Neural crest cell (in vitro differentiated cells): ENCODE measurements at regions not wholly inside any gene's neighbourhood (a gene's known extent, or its start where the extent isn't known, plus 50 kb on each side); places are given as distances from the start of the nearest gene placed in this dataset.

ENCODE experiments used
- DNase-seq: peaks from one replicate; pipeline ENCODE4 v3.0.0; 2021; ENCODE audit warnings: low read depth, mixed read lengths, low spot score
- H3K27ac Mint-ChIP-seq: one replicate; pipeline ENCODE4 v1.8.0; 2021; ENCODE audit warnings: mild to moderate bottlenecking, mixed read lengths; ENCODE audit not compliant: unreplicated experiment
- H3K27me3 Mint-ChIP-seq: 2 replicates; pipeline ENCODE4 v1.8.0; 2021; ENCODE audit warnings: low read depth, mild to moderate bottlenecking, mixed read lengths
- H3K36me3 Mint-ChIP-seq: 2 replicates; pipeline ENCODE4 v1.8.0; 2021; ENCODE audit warnings: low read depth, mild to moderate bottlenecking, mixed read lengths
- H3K4me1 Mint-ChIP-seq: 2 replicates; pipeline ENCODE4 v1.8.0; 2021; ENCODE audit warnings: mixed read lengths
- H3K4me3 Mint-ChIP-seq: one replicate; pipeline ENCODE4 v1.8.0; 2021; ENCODE audit warnings: mild to moderate bottlenecking, mixed read lengths
- H3K9me3 Mint-ChIP-seq: 2 replicates; pipeline ENCODE4 v1.8.0; 2021; ENCODE audit warnings: mixed read lengths
- TF ChIP-seq, protein P1 (sequence below): fragments of 200-600 bp; sonication (generic); conservative IDR thresholded peaks from 2 replicates; pipeline ENCODE4 v1.5.0; 2021; ENCODE audit warnings: antibody characterized with exemption, mild to moderate bottlenecking

DNA sequence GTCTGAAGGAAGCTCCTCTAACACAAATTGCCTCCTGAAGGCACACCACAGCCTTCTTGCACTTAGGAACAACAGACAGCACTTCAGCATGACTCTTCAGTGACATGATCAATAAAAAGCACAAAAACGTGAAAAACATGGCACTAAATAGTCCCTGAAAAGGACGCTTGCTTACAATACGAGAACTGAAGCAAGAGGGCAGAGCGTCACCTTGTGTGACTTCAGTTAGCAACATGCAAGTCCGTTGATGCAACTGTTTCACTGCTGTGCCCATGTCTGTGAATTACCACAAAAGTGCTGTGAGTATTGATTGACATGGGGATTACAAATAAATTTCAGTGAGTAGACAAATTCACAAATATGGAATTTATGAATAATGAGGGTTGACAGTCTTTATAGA, 219.9 kb upstream of the GAS1 start:
- no peak for DNase-seq
- H3K4me3 Mint-ChIP-seq = no peak overlapping the region
- H3K36me3 Mint-ChIP-seq = no peaks in the 10 kb centered on the region
- TF ChIP-seq, protein P1, sequence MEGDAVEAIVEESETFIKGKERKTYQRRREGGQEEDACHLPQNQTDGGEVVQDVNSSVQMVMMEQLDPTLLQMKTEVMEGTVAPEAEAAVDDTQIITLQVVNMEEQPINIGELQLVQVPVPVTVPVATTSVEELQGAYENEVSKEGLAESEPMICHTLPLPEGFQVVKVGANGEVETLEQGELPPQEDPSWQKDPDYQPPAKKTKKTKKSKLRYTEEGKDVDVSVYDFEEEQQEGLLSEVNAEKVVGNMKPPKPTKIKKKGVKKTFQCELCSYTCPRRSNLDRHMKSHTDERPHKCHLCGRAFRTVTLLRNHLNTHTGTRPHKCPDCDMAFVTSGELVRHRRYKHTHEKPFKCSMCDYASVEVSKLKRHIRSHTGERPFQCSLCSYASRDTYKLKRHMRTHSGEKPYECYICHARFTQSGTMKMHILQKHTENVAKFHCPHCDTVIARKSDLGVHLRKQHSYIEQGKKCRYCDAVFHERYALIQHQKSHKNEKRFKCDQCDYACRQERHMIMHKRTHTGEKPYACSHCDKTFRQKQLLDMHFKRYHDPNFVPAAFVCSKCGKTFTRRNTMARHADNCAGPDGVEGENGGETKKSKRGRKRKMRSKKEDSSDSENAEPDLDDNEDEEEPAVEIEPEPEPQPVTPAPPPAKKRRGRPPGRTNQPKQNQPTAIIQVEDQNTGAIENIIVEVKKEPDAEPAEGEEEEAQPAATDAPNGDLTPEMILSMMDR = no peak
- H3K27me3 Mint-ChIP-seq = no peaks in the 10 kb centered on the region
- H3K27ac Mint-ChIP-seq = no peak overlapping the region
- peaks cover 8% of the 10 kb centered on the region for H3K9me3 Mint-ChIP-seq
- no peaks in the 10 kb centered on the region for H3K4me1 Mint-ChIP-seq

DNA sequence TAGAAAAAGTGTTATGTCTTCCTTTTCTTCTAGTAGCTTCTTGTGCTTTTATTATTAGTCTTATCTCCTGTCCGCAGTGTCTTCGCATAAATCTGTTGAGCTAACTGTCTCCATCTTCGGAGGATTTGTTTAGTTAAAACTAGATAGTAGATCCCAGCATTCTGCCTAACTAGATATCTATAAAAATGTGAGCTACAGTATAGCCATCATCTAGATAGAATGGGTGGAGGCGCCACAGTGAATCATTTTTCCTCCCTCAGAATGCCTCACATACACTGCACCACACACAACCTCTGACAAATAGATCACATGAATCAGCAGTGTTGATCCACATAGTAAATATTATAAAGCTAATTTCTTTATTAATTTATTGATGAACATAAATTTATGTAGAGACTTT, 220.3 kb upstream of the GAS1 start:
- DNase-seq = no peak
- H3K9me3 Mint-ChIP-seq = peaks cover 8% of the 10 kb centered on the region
- H3K36me3 Mint-ChIP-seq = no peaks in the 10 kb centered on the region
- TF ChIP-seq, protein P1 = no peak
- H3K27ac Mint-ChIP-seq = no peak overlapping the region
- H3K4me3 Mint-ChIP-seq = no peak overlapping the region
- H3K27me3 Mint-ChIP-seq = no peaks in the 10 kb centered on the region
- H3K4me1 Mint-ChIP-seq = no peaks in the 10 kb centered on the region

DNA sequence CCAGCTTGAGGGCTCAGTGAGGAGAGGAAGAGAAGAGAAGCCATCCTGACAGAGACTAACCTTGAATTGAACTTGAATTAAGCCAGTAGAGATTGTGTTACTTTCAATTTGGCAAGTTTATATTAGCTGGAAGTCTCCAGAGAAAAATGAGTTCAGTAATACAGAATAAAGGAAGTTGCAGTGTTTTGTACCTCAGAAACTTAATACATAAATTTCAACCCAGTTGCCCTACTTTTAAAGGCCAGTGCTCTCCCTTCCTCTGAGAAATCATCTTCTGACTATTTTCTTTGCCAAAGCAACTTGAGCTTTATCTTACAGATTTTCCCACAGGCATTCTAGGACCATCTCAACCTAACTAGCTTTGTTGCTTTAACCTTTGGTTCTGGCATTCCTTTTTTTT, 231.0 kb upstream of the GAS1 start:
- no peaks in the 10 kb centered on the region for H3K27me3 Mint-ChIP-seq

DNA sequence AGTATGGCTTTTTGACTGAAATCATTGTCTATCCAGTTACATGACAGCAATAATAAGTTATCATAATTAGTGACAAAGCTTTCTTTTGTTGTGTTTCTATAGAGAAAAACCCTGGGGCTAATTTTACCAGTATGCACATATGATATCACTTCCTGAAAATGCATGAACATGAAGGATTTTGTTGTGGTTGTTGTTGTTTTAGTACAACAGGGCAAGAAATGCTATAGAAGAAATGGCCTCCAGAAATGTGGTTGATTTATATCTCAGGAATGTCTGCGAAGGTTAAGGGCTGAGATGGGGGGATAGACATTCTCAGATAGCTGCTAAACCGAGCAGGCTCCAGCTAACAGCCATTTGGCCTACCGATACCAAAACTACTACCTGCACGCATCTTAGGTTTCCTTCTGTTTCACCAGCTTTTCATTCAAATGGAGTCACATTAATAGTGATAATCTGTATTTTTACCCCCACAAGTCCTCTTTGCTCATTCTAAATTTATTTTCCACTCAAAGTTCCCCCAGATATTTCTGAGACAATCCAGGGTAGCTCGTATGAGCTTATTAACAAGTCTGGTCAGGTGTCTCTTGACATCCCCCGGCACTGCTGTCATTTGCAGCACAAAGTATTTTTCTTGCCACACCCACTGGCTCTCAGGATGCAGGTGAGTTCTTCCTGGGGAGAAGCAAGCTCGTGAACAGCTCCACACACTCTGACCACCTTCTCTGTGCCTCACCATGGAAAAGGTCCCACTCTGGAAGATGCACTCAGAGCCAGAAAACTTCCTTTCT, 232.4 kb upstream of the GAS1 start:
- Mint-ChIP-seq H3K4me3 (no peak overlapping the region), H3K9me3 (peaks cover 6% of the 10 kb centered on the region), H3K4me1 (peaks cover 14% of the 10 kb centered on the region), H3K27ac (no peak overlapping the region), H3K27me3 (no peaks in the 10 kb centered on the region), H3K36me3 (peaks cover 3% of the 10 kb centered on the region)
- no peak for DNase-seq
- TF ChIP-seq, protein P1 = no peak

More for the DNA sequence above, 231.0 kb upstream of the GAS1 start:
- Mint-ChIP-seq H3K36me3 (peaks cover 3% of the 10 kb centered on the region), H3K4me3 (no peak overlapping the region), H3K4me1 (peaks cover 14% of the 10 kb centered on the region), H3K9me3 (peaks cover 6% of the 10 kb centered on the region), H3K27ac (no peak overlapping the region)
- TF ChIP-seq, protein P1 = no peak
- DNase-seq = no peak

DNA sequence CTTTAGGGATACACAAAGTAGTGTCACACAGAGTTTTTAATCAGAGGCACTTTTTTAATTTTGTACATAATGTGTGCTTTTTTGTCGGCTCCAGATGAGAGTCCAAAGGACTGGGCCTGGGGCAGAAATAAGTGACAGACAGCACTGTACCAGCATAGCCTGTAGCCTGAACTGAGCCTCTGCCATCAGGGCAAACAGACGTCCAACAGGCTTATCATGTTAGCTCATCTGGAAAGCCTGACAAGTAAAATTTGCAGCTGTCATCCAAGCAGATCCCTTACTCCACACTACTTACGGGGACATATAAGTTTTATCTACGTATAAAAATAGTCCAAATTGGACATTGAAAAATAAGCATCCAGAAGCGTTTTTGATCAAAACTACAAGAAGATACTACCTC, 233.1 kb upstream of the GAS1 start:
- H3K4me3 Mint-ChIP-seq = no peak overlapping the region
- TF ChIP-seq, protein P1 = no peak
- H3K36me3 Mint-ChIP-seq = peaks cover 3% of the 10 kb centered on the region
- no peak for DNase-seq
- no peak overlapping the region for H3K27ac Mint-ChIP-seq
- H3K9me3 Mint-ChIP-seq = peaks cover 6% of the 10 kb centered on the region
- H3K27me3 Mint-ChIP-seq = no peaks in the 10 kb centered on the region
- peaks cover 14% of the 10 kb centered on the region for H3K4me1 Mint-ChIP-seq
